Activated CD4-positive, alpha-beta T cell treated with anti-CD3 and anti-CD28 coated beads, Interleukin-10, Interleukin-2, amounts not matched to agents 100 ng/mL and 50 ng/mL, durations not matched to agents 16 hours and 8 hours (primary cell): ENCODE measurements at regions not wholly inside any gene's neighbourhood (a gene's known extent, or its start where the extent isn't known, plus 50 kb on each side); places are given as distances from the start of the nearest gene placed in this dataset.
"Not testable (repeated sequence)": the region's sequence is repeated elsewhere in the genome, so short reads cannot be mapped to it uniquely, and the experiment has no call there.

Source experiments
- DNase-seq: peaks from one replicate; pipeline ENCODE4 v3.0.0-alpha.2; 2020

GRCh38 chr14:101083564-101084435 is 180.3 kb upstream of the RTL1 start:
- DNase-seq: no peak

- DNase-seq: no peak
Observed at GRCh38 chr14:101084436-101084826, 180.9 kb upstream of the RTL1 start.

- DNase-seq: no peak
Observed at GRCh38 chr14:101086926-101087325, 183.4 kb upstream of the RTL1 start.

GRCh38 chr14:101087614-101088394 is 184.3 kb upstream of the RTL1 start:
- no peak for DNase-seq

GRCh38 chr14:101088395-101088667 is 184.8 kb upstream of the RTL1 start:
- DNase-seq: no peak

- DNase-seq: no peak
Observed at GRCh38 chr14:101088714-101089113, 185.2 kb upstream of the RTL1 start.

- DNase-seq: not testable (repeated sequence)
Observed at GRCh38 chr14:101090478-101090877, 187.0 kb upstream of the RTL1 start.

- no peak for DNase-seq
Observed at GRCh38 chr14:101090976-101091375, 187.5 kb upstream of the RTL1 start.

- not testable (repeated sequence) for DNase-seq
Observed at GRCh38 chr14:101094916-101095315, 191.4 kb upstream of the RTL1 start.

GRCh38 chr14:101096551-101096950 is 193.0 kb upstream of the RTL1 start:
- DNase-seq: no peak

GRCh38 chr14:101097109-101097793 is 193.7 kb upstream of the RTL1 start:
- DNase-seq: no peak

GRCh38 chr14:101098177-101098576 is 194.7 kb upstream of the RTL1 start:
- DNase-seq: no peak

- no peak for DNase-seq
Observed at GRCh38 chr14:101098641-101099040, 195.1 kb upstream of the RTL1 start.

- no peak for DNase-seq
Observed at GRCh38 chr14:101101456-101102056, 198.0 kb upstream of the RTL1 start.

- no peak for DNase-seq
Observed at GRCh38 chr14:101102875-101103274, 199.4 kb upstream of the RTL1 start.

GRCh38 chr14:101103321-101103901 is 199.9 kb upstream of the RTL1 start:
- DNase-seq: no peak

- DNase-seq: no peak
Observed at GRCh38 chr14:101104485-101104884, 201.0 kb upstream of the RTL1 start.

GRCh38 chr14:101105045-101105444 is 201.5 kb upstream of the RTL1 start:
- DNase-seq: no peak

GRCh38 chr14:101108579-101109346 is 205.2 kb upstream of the RTL1 start:
- DNase-seq: no peak

GRCh38 chr14:101109347-101109638 is 205.8 kb upstream of the RTL1 start:
- DNase-seq: no peak

- DNase-seq: no peak
Observed at GRCh38 chr14:101109981-101110728, 206.6 kb upstream of the RTL1 start.
